ENCODE measurements at regions not wholly inside any gene's neighbourhood (a gene's known extent, or its start where the extent isn't known, plus 50 kb on each side); places are given as distances from the start of the nearest gene placed in this dataset.

- no peak for TF ChIP-seq POLR2A (IDR thresholded peaks at IDR 0.05; ENCODE audit: low read depth, low read length)
- no peak for TF ChIP-seq TAF1 (IDR thresholded peaks at IDR 0.05; ENCODE audit: low read depth, low read length)
- TF ChIP-seq SPI1 (IDR thresholded peaks at IDR 0.05; ENCODE audit: low read depth, low read length) = no peak
Measured at GRCh38 chr12:66808606-66809005, 129.7 kb upstream of the GRIP1 start.

All from GM12891 (cell line).